K562 (cell line): ENCODE measurements at regions not wholly inside any gene's neighbourhood (a gene's known extent, or its start where the extent isn't known, plus 50 kb on each side); places are given as distances from the start of the nearest gene placed in this dataset.

Experiments used
- GABPA ChIP-seq: fragments of 200-800 bp; sonication (Bioruptor generic); conservative IDR thresholded peaks from 2 replicates; pipeline ENCODE4 v1.6.1; 2016; ENCODE audit warnings: low read depth, missing genetic modification characterization, missing compliant biosample characterization
- GATAD2B ChIP-seq: fragments of 450-650 bp; IDR thresholded peaks from 2 replicates; pipeline ENCODE4 v1.6.1; 2017; ENCODE audit warnings: mild to moderate bottlenecking, borderline replicate concordance
- JUN ChIP-seq, 2 experiments: sonication (generic) in 1 of 2; formaldehyde crosslinking in 1 of 2; IDR thresholded peaks; 2 replicates each; pipeline versions ENCODE4 v1.6.1 to v1.8.0; 2012 to 2022; ENCODE audit warnings: borderline replicate concordance in 2 of 2, mild to moderate bottlenecking in 2 of 2, improper control_type of control experiment in 1 of 2, low read depth in 1 of 2, low read length in 1 of 2, missing genetic modification reagents in 1 of 2
- LCOR ChIP-seq: sonication (generic); formaldehyde crosslinking; IDR thresholded peaks from 2 replicates; pipeline ENCODE4 v1.8.0; 2022; ENCODE audit warnings: mild to moderate bottlenecking, missing genetic modification reagents
- MEF2A ChIP-seq: IDR thresholded peaks from 2 replicates; pipeline ENCODE4 v1.6.1; 2011; ENCODE audit warnings: low read depth, mild to moderate bottlenecking, low read length, moderate library complexity; ENCODE audit not compliant: control insufficient read depth
- NR2C2 ChIP-seq, 2 experiments: fragments of 200-800 bp in 1 of 2; sonication (Bioruptor generic) in 1 of 2; sonication (generic) in 1 of 2; formaldehyde crosslinking in 1 of 2; IDR thresholded peaks; 2 replicates each; pipeline versions ENCODE4 v1.6.1 to v1.8.0; 2016 to 2022; ENCODE audit warnings: mild to moderate bottlenecking in 1 of 2, missing compliant biosample characterization in 1 of 2, missing genetic modification characterization in 1 of 2, missing genetic modification reagents in 1 of 2
- POLR2AphosphoS5 ChIP-seq: IDR thresholded peaks from 2 replicates; pipeline ENCODE4 v1.6.1; 2011; ENCODE audit warnings: mild to moderate bottlenecking, low read depth, low read length, moderate library complexity; ENCODE audit not compliant: control insufficient read depth, insufficient read depth
- SAFB2 ChIP-seq: fragments of 200-400 bp; formaldehyde crosslinking; IDR thresholded peaks from 2 replicates; pipeline ENCODE4 v1.6.1; 2018; ENCODE audit warnings: borderline replicate concordance, low read length, low read depth, moderate library complexity; ENCODE audit not compliant: severe bottlenecking
- TAF15 ChIP-seq: fragments of 200-400 bp; formaldehyde crosslinking; IDR thresholded peaks from 2 replicates; pipeline ENCODE4 v1.6.1; 2017; ENCODE audit warnings: mild to moderate bottlenecking, low read depth, low read length, moderate library complexity
- ZNF274 ChIP-seq: IDR thresholded peaks from 2 replicates; pipeline ENCODE4 v1.6.1; 2011; ENCODE audit warnings: low read depth, mild to moderate bottlenecking, low read length, moderate library complexity, borderline replicate concordance
- ZNF282 ChIP-seq: sonication (generic); formaldehyde crosslinking; IDR thresholded peaks from 2 replicates; pipeline ENCODE4 v1.8.1; 2023; ENCODE audit warnings: missing genetic modification reagents
- TF ChIP-seq, protein P1 (sequence below), 3 experiments: IDR thresholded peaks in 2 of 3; conservative IDR thresholded peaks in 1 of 3; 2 replicates each; pipeline ENCODE4 v1.5.1; 2011 to 2012; ENCODE audit warnings: low read length in 3 of 3, mild to moderate bottlenecking in 3 of 3, control low read depth in 2 of 3, improper control_type of control experiment in 1 of 3, inconsistent platforms in 1 of 3, low read depth in 1 of 3, mixed read lengths in 1 of 3, moderate library complexity in 1 of 3; ENCODE audit not compliant: insufficient read depth in 2 of 3

- TF ChIP-seq ZNF282 (CRISPR knock-in tag), result no peak
- TF ChIP-seq POLR2AphosphoS5, result no peak
- TF ChIP-seq TAF15, result no peak
- TF ChIP-seq, protein P1, sequence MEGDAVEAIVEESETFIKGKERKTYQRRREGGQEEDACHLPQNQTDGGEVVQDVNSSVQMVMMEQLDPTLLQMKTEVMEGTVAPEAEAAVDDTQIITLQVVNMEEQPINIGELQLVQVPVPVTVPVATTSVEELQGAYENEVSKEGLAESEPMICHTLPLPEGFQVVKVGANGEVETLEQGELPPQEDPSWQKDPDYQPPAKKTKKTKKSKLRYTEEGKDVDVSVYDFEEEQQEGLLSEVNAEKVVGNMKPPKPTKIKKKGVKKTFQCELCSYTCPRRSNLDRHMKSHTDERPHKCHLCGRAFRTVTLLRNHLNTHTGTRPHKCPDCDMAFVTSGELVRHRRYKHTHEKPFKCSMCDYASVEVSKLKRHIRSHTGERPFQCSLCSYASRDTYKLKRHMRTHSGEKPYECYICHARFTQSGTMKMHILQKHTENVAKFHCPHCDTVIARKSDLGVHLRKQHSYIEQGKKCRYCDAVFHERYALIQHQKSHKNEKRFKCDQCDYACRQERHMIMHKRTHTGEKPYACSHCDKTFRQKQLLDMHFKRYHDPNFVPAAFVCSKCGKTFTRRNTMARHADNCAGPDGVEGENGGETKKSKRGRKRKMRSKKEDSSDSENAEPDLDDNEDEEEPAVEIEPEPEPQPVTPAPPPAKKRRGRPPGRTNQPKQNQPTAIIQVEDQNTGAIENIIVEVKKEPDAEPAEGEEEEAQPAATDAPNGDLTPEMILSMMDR (IDR thresholded peaks at IDR 0.05 in 2 of 3, conservative IDR thresholded peaks at IDR 0.05 in 1 of 3; ENCODE audit: insufficient read depth in 2 of 3, low read depth in 1 of 3, low read length in 3 of 3), result peak; percentile 85 to 90 (median 86)
- no peak for TF ChIP-seq JUN (IDR thresholded peaks at IDR 0.05; ENCODE audit: borderline replicate concordance, low read depth, low read length)
- no peak for TF ChIP-seq JUN (CRISPR knock-in tag; IDR thresholded peaks at IDR 0.05; ENCODE audit: borderline replicate concordance)
- TF ChIP-seq MEF2A, result no peak
- TF ChIP-seq ZNF274, result no peak
- no peak for TF ChIP-seq GABPA
- TF ChIP-seq GATAD2B, result no peak
- TF ChIP-seq SAFB2, result no peak
- no peak for TF ChIP-seq LCOR (CRISPR knock-in tag)
- no peak for TF ChIP-seq NR2C2 (CRISPR knock-in tag; IDR thresholded peaks at IDR 0.05)
- TF ChIP-seq NR2C2 (tag; IDR thresholded peaks at IDR 0.05), result no peak
Observed at GRCh38 chr5:174793684-174794328, 69.4 kb downstream of the MSX2 start.
